ENCODE measurements at regions not wholly inside any gene's neighbourhood (a gene's known extent, or its start where the extent isn't known, plus 50 kb on each side); places are given as distances from the start of the nearest gene placed in this dataset.

DNA sequence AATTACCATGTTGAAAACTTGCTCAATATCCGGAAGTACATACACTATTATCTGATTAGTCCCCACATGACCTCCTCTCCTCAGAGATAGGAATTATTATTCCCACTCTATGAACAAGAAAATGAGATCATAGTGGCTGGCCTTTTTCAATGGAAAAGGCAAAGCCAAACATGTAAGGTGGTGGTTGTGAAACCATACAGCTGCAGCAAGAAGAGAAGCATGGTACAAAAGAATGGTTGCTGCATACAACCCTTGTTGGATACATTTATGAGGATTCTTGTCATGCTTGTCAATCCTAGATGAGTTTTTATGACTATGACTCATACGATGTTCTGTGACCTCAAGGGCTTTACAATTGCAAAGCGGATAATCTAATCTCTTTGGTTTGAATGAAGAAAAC, 514.7 kb downstream of the PLPP3 start:
- H3K9me3 Mint-ChIP-seq (ENCODE audit: low read depth, unreplicated experiment) = peaks cover 7% of the 10 kb centered on the region
- intact Hi-C loops (cut with micrococcal nuclease; ENCODE audit: unreplicated experiment) = no loop called here
- CTCF ChIA-PET = interaction anchor here (0.5 kb wide), 1 partner anchor 530 kb away, joined by 5 read pairs; no protein-coding TSS in a partner anchor
- no peaks in the 10 kb centered on the region for H3K27me3 Mint-ChIP-seq (ENCODE audit: unreplicated experiment)
- TF ChIP-seq, protein P1, sequence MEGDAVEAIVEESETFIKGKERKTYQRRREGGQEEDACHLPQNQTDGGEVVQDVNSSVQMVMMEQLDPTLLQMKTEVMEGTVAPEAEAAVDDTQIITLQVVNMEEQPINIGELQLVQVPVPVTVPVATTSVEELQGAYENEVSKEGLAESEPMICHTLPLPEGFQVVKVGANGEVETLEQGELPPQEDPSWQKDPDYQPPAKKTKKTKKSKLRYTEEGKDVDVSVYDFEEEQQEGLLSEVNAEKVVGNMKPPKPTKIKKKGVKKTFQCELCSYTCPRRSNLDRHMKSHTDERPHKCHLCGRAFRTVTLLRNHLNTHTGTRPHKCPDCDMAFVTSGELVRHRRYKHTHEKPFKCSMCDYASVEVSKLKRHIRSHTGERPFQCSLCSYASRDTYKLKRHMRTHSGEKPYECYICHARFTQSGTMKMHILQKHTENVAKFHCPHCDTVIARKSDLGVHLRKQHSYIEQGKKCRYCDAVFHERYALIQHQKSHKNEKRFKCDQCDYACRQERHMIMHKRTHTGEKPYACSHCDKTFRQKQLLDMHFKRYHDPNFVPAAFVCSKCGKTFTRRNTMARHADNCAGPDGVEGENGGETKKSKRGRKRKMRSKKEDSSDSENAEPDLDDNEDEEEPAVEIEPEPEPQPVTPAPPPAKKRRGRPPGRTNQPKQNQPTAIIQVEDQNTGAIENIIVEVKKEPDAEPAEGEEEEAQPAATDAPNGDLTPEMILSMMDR (IDR thresholded peaks at IDR 0.05; ENCODE audit: unreplicated experiment) = no peak
- DNase-seq = no peak
- BruUV-seq (replicated peaks) = no TSS peak
- no peak overlapping the region for H3K27ac Mint-ChIP-seq (ENCODE audit: unreplicated experiment)
- H3K36me3 Mint-ChIP-seq (ENCODE audit: insufficient read depth, unreplicated experiment) = no peaks in the 10 kb centered on the region
- H3K4me1 Mint-ChIP-seq (ENCODE audit: low read depth, unreplicated experiment) = no peaks in the 10 kb centered on the region
- no peak overlapping the region for H3K4me3 Mint-ChIP-seq (ENCODE audit: low read depth, unreplicated experiment)

DNA sequence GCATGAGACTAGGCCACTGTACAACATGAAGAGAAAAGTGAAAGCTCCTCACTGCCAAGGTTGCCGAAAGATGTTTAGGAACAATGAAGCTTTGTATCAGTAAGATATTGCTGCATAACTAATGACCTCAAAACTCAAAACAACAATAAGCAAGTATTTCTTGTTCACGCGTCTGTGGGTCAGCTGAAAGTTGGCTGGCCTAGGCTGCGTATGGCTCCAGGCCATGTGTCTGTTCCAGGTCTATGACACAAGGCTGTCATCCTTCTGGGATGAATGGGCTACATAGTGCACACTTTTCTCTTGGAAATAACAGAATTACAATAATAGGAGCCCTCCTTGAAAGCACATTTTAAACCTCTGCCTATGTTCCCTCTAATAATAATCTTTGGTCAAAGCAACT, 515.9 kb downstream of the PLPP3 start:
- Mint-ChIP-seq H3K4me3 (ENCODE audit: low read depth, unreplicated experiment) (no peak overlapping the region), H3K27ac (ENCODE audit: unreplicated experiment) (no peak overlapping the region), H3K36me3 (ENCODE audit: insufficient read depth, unreplicated experiment) (no peaks in the 10 kb centered on the region), H3K9me3 (ENCODE audit: low read depth, unreplicated experiment) (peaks cover 5% of the 10 kb centered on the region), H3K27me3 (ENCODE audit: unreplicated experiment) (no peaks in the 10 kb centered on the region), H3K4me1 (ENCODE audit: low read depth, unreplicated experiment) (no peaks in the 10 kb centered on the region)
- BruUV-seq (replicated peaks) = no TSS peak
- CTCF ChIA-PET = no interaction called here
- TF ChIP-seq, protein P1 (IDR thresholded peaks at IDR 0.05; ENCODE audit: unreplicated experiment) = no peak
- intact Hi-C loops (cut with micrococcal nuclease; ENCODE audit: unreplicated experiment) = no loop called here
- DNase-seq = no peak

DNA sequence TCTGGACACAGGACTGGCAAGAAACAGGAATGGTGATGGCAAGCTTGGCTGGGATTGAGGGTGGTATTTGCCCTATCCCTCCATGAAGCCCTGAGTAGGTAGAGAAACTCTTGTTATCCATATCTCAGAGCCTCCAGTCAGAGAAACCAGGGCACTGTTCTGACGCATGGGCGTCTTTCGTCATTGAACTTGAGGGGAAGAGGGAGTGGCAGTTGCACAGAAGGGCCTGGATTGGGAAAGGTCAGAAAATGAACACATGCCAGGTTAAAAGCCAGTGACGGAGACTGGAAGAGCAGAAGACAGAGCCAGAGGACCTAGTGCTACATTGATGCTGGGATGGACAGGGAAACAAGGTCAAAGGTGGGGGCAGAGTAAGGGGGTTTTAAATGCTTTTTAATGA, 516.7 kb downstream of the PLPP3 start:
- BruUV-seq (replicated peaks) = no TSS peak
- H3K4me1 Mint-ChIP-seq (ENCODE audit: low read depth, unreplicated experiment) = no peaks in the 10 kb centered on the region
- intact Hi-C loops (cut with micrococcal nuclease; ENCODE audit: unreplicated experiment) = no loop called here
- H3K4me3 Mint-ChIP-seq (ENCODE audit: low read depth, unreplicated experiment) = no peak overlapping the region
- no peaks in the 10 kb centered on the region for H3K36me3 Mint-ChIP-seq (ENCODE audit: insufficient read depth, unreplicated experiment)
- no peaks in the 10 kb centered on the region for H3K27me3 Mint-ChIP-seq (ENCODE audit: unreplicated experiment)
- TF ChIP-seq, protein P1 (IDR thresholded peaks at IDR 0.05; ENCODE audit: unreplicated experiment) = no peak
- peaks cover 5% of the 10 kb centered on the region for H3K9me3 Mint-ChIP-seq (ENCODE audit: low read depth, unreplicated experiment)
- no peak for DNase-seq
- H3K27ac Mint-ChIP-seq (ENCODE audit: unreplicated experiment) = no peak overlapping the region
- CTCF ChIA-PET = no interaction called here

DNA sequence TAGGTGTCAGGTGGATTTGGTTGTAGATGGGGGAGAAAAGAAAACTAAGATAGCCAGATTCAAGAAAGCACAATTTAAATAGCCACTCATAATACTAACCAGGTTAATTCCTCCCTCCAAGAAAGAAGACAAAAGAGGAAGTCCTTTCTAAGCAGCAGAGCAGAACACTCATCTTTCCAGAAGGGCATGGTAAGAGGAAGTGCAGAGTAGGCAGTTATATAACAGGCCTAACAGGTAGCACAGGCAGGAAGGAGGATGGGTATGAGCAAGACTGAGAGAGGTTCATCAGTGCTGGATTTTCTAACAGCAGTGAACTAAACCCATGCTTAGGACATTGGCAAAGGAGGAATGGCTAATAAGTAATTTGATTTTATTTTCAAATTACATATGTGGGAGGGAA, 517.5 kb downstream of the PLPP3 start:
- Mint-ChIP-seq H3K9me3 (ENCODE audit: low read depth, unreplicated experiment) (peaks cover 2% of the 10 kb centered on the region), H3K4me1 (ENCODE audit: low read depth, unreplicated experiment) (no peaks in the 10 kb centered on the region), H3K4me3 (ENCODE audit: low read depth, unreplicated experiment) (no peak overlapping the region), H3K27me3 (ENCODE audit: unreplicated experiment) (no peaks in the 10 kb centered on the region), H3K36me3 (ENCODE audit: insufficient read depth, unreplicated experiment) (no peaks in the 10 kb centered on the region), H3K27ac (ENCODE audit: unreplicated experiment) (no peak overlapping the region)
- intact Hi-C loops (cut with micrococcal nuclease; ENCODE audit: unreplicated experiment) = no loop called here
- no peak for DNase-seq
- CTCF ChIA-PET = no interaction called here
- TF ChIP-seq, protein P1 (IDR thresholded peaks at IDR 0.05; ENCODE audit: unreplicated experiment) = no peak
- no TSS peak for BruUV-seq (replicated peaks)

DNA sequence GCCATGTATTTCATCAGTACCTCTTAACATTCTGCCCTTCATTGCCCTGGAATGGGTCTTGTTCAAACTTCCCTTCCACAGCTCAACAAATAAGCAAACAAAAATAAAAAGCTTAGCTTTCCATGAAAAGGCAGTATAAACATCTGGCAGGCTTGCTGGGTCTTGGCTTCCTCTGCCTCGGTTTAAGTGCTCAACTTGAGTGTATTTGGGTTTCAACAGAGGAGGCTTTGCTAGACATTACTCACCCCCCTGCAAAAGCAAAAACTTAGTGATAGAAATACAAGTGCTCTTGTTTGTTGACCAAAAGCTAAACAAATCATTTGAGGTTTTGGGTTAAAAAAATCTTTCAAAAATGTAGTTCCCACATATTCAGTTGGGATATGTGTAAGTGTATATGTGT, 518.5 kb downstream of the PLPP3 start:
- Mint-ChIP-seq H3K4me1 (ENCODE audit: low read depth, unreplicated experiment) (no peaks in the 10 kb centered on the region), H3K36me3 (ENCODE audit: insufficient read depth, unreplicated experiment) (no peaks in the 10 kb centered on the region), H3K9me3 (ENCODE audit: low read depth, unreplicated experiment) (peaks cover 2% of the 10 kb centered on the region), H3K27me3 (ENCODE audit: unreplicated experiment) (no peaks in the 10 kb centered on the region), H3K27ac (ENCODE audit: unreplicated experiment) (no peak overlapping the region), H3K4me3 (ENCODE audit: low read depth, unreplicated experiment) (no peak overlapping the region)
- TF ChIP-seq, protein P1 (IDR thresholded peaks at IDR 0.05; ENCODE audit: unreplicated experiment) = no peak
- no peak for DNase-seq
- intact Hi-C loops (cut with micrococcal nuclease; ENCODE audit: unreplicated experiment) = no loop called here
- CTCF ChIA-PET = no interaction called here
- BruUV-seq (replicated peaks) = no TSS peak

Measured in Calu3 (cell line).